Activated CD4-positive, alpha-beta memory T cell treated with anti-CD3 and anti-CD28 coated beads for 36 hours (primary cell): ENCODE measurements at regions not wholly inside any gene's neighbourhood (a gene's known extent, or its start where the extent isn't known, plus 50 kb on each side); places are given as distances from the start of the nearest gene placed in this dataset.

ENCODE experiments used
- CTCF ChIA-PET: fragments of 350-600 bp; sonication (Branson Sonifier 250); formaldehyde crosslinking; loops from one replicate; lab custom pipeline; 2021; ENCODE audit warnings: antibody characterized with exemption, inconsistent platforms; lab: Charles Lee
- POLR2A ChIA-PET: fragments of 350-600 bp; sonication (Branson Sonifier 250); formaldehyde crosslinking; loops from one replicate; lab custom pipeline; 2021; ENCODE audit warnings: antibody characterized with exemption; lab: Charles Lee
- DNase-seq: peaks from one replicate; pipeline ENCODE4 v3.0.0-alpha.2; 2020
- H3K27ac Mint-ChIP-seq: one replicate; pipeline ENCODE4 v1.8.0; 2021; ENCODE audit warnings: mixed read lengths
- H3K27me3 Mint-ChIP-seq: one replicate; pipeline ENCODE4 v1.8.0; 2021; ENCODE audit warnings: mixed read lengths
- H3K36me3 Mint-ChIP-seq: one replicate; pipeline ENCODE4 v1.8.0; 2021; ENCODE audit warnings: mixed read lengths
- H3K4me1 Mint-ChIP-seq: one replicate; pipeline ENCODE4 v1.8.0; 2021; ENCODE audit warnings: low read depth, mixed read lengths
- H3K4me3 Mint-ChIP-seq: one replicate; pipeline ENCODE4 v1.8.0; 2021; ENCODE audit warnings: mild to moderate bottlenecking, mixed read lengths
- H3K9me3 Mint-ChIP-seq: one replicate; pipeline ENCODE4 v1.8.0; 2021; ENCODE audit warnings: mixed read lengths
- intact Hi-C: fragments of 100-400 bp; cut with micrococcal nuclease; formaldehyde crosslinking; loops from one replicate; pipeline ENCODE4 v1.15.1; 2023

- POLR2A ChIA-PET = no interaction called here
- no peak overlapping the region for H3K4me3 Mint-ChIP-seq
- intact Hi-C loops = no loop called here
Measured at GRCh38 chr5:8813180-8813579, 732.7 kb downstream of the SEMA5A start.

GRCh38 chr5:8814105-8814504 is 731.8 kb downstream of the SEMA5A start:
- Mint-ChIP-seq H3K4me1 (no peaks in the 10 kb centered on the region), H3K27me3 (no peaks in the 10 kb centered on the region), H3K9me3 (peaks cover 23% of the 10 kb centered on the region), H3K36me3 (no peaks in the 10 kb centered on the region), H3K27ac (no peak overlapping the region), H3K4me3 (no peak overlapping the region)
- CTCF ChIA-PET = no interaction called here
- POLR2A ChIA-PET = no interaction called here
- DNase-seq = no peak
- intact Hi-C loops = no loop called here

More at GRCh38 chr5:8813180-8813579, 732.7 kb downstream of the SEMA5A start:
- Mint-ChIP-seq H3K27ac (no peak overlapping the region), H3K4me1 (no peaks in the 10 kb centered on the region), H3K36me3 (no peaks in the 10 kb centered on the region), H3K9me3 (peaks cover 23% of the 10 kb centered on the region), H3K27me3 (no peaks in the 10 kb centered on the region)
- no peak for DNase-seq
- CTCF ChIA-PET = no interaction called here

GRCh38 chr5:8824371-8824770 is 721.5 kb downstream of the SEMA5A start:
- no peaks in the 10 kb centered on the region for H3K9me3 Mint-ChIP-seq
- no peak for DNase-seq
- H3K27ac Mint-ChIP-seq = no peak overlapping the region
- POLR2A ChIA-PET = no interaction called here
- no peaks in the 10 kb centered on the region for H3K27me3 Mint-ChIP-seq
- CTCF ChIA-PET = no interaction called here
- H3K4me3 Mint-ChIP-seq = no peak overlapping the region
- intact Hi-C loops = no loop called here
- H3K4me1 Mint-ChIP-seq = no peaks in the 10 kb centered on the region
- no peaks in the 10 kb centered on the region for H3K36me3 Mint-ChIP-seq

GRCh38 chr5:8825139-8825757 is 720.6 kb downstream of the SEMA5A start:
- H3K27me3 Mint-ChIP-seq = no peaks in the 10 kb centered on the region
- POLR2A ChIA-PET = no interaction called here
- H3K9me3 Mint-ChIP-seq = no peaks in the 10 kb centered on the region
- intact Hi-C loops = no loop called here
- H3K27ac Mint-ChIP-seq = no peak overlapping the region
- no peaks in the 10 kb centered on the region for H3K36me3 Mint-ChIP-seq
- DNase-seq = no peak
- no peak overlapping the region for H3K4me3 Mint-ChIP-seq
- H3K4me1 Mint-ChIP-seq = no peaks in the 10 kb centered on the region
- CTCF ChIA-PET = no interaction called here

GRCh38 chr5:8826508-8826907 is 719.4 kb downstream of the SEMA5A start:
- POLR2A ChIA-PET = no interaction called here
- Mint-ChIP-seq H3K9me3 (no peaks in the 10 kb centered on the region), H3K27me3 (no peaks in the 10 kb centered on the region), H3K4me3 (no peak overlapping the region), H3K36me3 (no peaks in the 10 kb centered on the region), H3K4me1 (no peaks in the 10 kb centered on the region), H3K27ac (no peak overlapping the region)
- intact Hi-C loops = no loop called here
- no peak for DNase-seq
- CTCF ChIA-PET = no interaction called here

- Mint-ChIP-seq H3K27me3 (no peaks in the 10 kb centered on the region), H3K4me1 (no peaks in the 10 kb centered on the region), H3K4me3 (no peak overlapping the region), H3K36me3 (no peaks in the 10 kb centered on the region), H3K27ac (no peak overlapping the region), H3K9me3 (no peaks in the 10 kb centered on the region)
- no peak for DNase-seq
- ChIA-PET POLR2A (no interaction called here), CTCF (no interaction called here)
- intact Hi-C loops = no loop called here
Measured at GRCh38 chr5:8827696-8828095, 718.2 kb downstream of the SEMA5A start.

GRCh38 chr5:8828596-8829322 is 717.1 kb downstream of the SEMA5A start:
- ChIA-PET POLR2A (no interaction called here), CTCF (no interaction called here)
- no peaks in the 10 kb centered on the region for H3K4me1 Mint-ChIP-seq
- H3K4me3 Mint-ChIP-seq = no peak overlapping the region
- no peaks in the 10 kb centered on the region for H3K27me3 Mint-ChIP-seq
- peaks cover 2% of the 10 kb centered on the region for H3K9me3 Mint-ChIP-seq
- intact Hi-C loops = no loop called here
- no peaks in the 10 kb centered on the region for H3K36me3 Mint-ChIP-seq
- no peak for DNase-seq
- no peak overlapping the region for H3K27ac Mint-ChIP-seq

- H3K9me3 Mint-ChIP-seq = peaks cover 2% of the 10 kb centered on the region
- ChIA-PET POLR2A (no interaction called here), CTCF (no interaction called here)
- H3K4me3 Mint-ChIP-seq = no peak overlapping the region
- DNase-seq = no peak
- no peaks in the 10 kb centered on the region for H3K4me1 Mint-ChIP-seq
- H3K27me3 Mint-ChIP-seq = no peaks in the 10 kb centered on the region
- intact Hi-C loops = no loop called here
- H3K27ac Mint-ChIP-seq = no peak overlapping the region
- no peaks in the 10 kb centered on the region for H3K36me3 Mint-ChIP-seq
Measured at GRCh38 chr5:8829323-8830029, 716.4 kb downstream of the SEMA5A start.

GRCh38 chr5:8831251-8831650 is 714.6 kb downstream of the SEMA5A start:
- H3K9me3 Mint-ChIP-seq = peaks cover 6% of the 10 kb centered on the region
- no peaks in the 10 kb centered on the region for H3K4me1 Mint-ChIP-seq
- no peaks in the 10 kb centered on the region for H3K27me3 Mint-ChIP-seq
- H3K36me3 Mint-ChIP-seq = no peaks in the 10 kb centered on the region
- H3K27ac Mint-ChIP-seq = no peak overlapping the region
- intact Hi-C loops = no loop called here
- no peak for DNase-seq
- H3K4me3 Mint-ChIP-seq = no peak overlapping the region
- ChIA-PET CTCF (no interaction called here), POLR2A (no interaction called here)

- no peaks in the 10 kb centered on the region for H3K4me1 Mint-ChIP-seq
- intact Hi-C loops = no loop called here
- CTCF ChIA-PET = no interaction called here
- H3K27me3 Mint-ChIP-seq = no peaks in the 10 kb centered on the region
- no peak for DNase-seq
- H3K9me3 Mint-ChIP-seq = peaks cover 6% of the 10 kb centered on the region
- POLR2A ChIA-PET = no interaction called here
- no peak overlapping the region for H3K27ac Mint-ChIP-seq
- no peak overlapping the region for H3K4me3 Mint-ChIP-seq
- no peaks in the 10 kb centered on the region for H3K36me3 Mint-ChIP-seq
Measured at GRCh38 chr5:8831854-8832253, 714.0 kb downstream of the SEMA5A start.

GRCh38 chr5:8839361-8840055 is 706.4 kb downstream of the SEMA5A start:
- Mint-ChIP-seq H3K27ac (no peak overlapping the region), H3K4me1 (no peaks in the 10 kb centered on the region), H3K27me3 (no peaks in the 10 kb centered on the region), H3K4me3 (no peak overlapping the region), H3K36me3 (peaks cover 1% of the 10 kb centered on the region), H3K9me3 (peaks cover 28% of the 10 kb centered on the region)
- ChIA-PET CTCF (interaction anchor here (0.6 kb wide), 1 partner anchor 95 kb away, joined by 3 read pairs; no protein-coding TSS in a partner anchor), POLR2A (no interaction called here)
- intact Hi-C loops = no loop called here
- no peak for DNase-seq

GRCh38 chr5:8840237-8840636 is 705.6 kb downstream of the SEMA5A start:
- H3K4me3 Mint-ChIP-seq = no peak overlapping the region
- peaks cover 28% of the 10 kb centered on the region for H3K9me3 Mint-ChIP-seq
- intact Hi-C loops = no loop called here
- no peaks in the 10 kb centered on the region for H3K27me3 Mint-ChIP-seq
- no peak overlapping the region for H3K27ac Mint-ChIP-seq
- POLR2A ChIA-PET = no interaction called here
- no peaks in the 10 kb centered on the region for H3K4me1 Mint-ChIP-seq
- CTCF ChIA-PET = interaction anchor here (0.6 kb wide), 1 partner anchor 95 kb away, joined by 3 read pairs; no protein-coding TSS in a partner anchor
- H3K36me3 Mint-ChIP-seq = peaks cover 1% of the 10 kb centered on the region
- DNase-seq = no peak
